ENCODE measurements at regions not wholly inside any gene's neighbourhood (a gene's known extent, or its start where the extent isn't known, plus 50 kb on each side); places are given as distances from the start of the nearest gene placed in this dataset.

DNA sequence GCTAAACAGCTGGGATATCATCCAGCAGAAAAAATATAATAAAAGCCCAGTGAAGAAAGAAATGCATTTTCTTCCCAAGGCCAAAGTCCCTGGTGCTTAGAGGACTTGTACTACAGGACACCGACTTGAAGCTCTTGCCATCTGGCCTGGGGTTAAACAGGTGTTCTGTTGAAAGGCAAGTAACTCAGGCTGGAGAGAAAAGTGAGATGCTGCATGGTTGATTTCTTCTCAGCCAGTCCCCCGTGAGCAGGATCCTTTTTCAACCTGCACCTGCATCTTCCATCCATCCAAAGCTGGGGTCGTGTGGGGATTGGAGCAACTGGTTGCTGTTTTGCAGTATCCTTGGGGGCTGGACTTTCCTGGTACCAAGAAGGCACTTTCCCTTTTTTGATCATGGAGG is 146.1 kb upstream of the RPS23 start:
- TF ChIP-seq, protein P1, sequence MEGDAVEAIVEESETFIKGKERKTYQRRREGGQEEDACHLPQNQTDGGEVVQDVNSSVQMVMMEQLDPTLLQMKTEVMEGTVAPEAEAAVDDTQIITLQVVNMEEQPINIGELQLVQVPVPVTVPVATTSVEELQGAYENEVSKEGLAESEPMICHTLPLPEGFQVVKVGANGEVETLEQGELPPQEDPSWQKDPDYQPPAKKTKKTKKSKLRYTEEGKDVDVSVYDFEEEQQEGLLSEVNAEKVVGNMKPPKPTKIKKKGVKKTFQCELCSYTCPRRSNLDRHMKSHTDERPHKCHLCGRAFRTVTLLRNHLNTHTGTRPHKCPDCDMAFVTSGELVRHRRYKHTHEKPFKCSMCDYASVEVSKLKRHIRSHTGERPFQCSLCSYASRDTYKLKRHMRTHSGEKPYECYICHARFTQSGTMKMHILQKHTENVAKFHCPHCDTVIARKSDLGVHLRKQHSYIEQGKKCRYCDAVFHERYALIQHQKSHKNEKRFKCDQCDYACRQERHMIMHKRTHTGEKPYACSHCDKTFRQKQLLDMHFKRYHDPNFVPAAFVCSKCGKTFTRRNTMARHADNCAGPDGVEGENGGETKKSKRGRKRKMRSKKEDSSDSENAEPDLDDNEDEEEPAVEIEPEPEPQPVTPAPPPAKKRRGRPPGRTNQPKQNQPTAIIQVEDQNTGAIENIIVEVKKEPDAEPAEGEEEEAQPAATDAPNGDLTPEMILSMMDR (IDR thresholded peaks at IDR 0.05; ENCODE audit: low read depth, low read length, missing input control): no peak
- no peak for TF ChIP-seq YY1 (IDR thresholded peaks at IDR 0.05)
- TF ChIP-seq GABPA (IDR thresholded peaks at IDR 0.05 in 1 of 2, conservative IDR thresholded peaks at IDR 0.05 in 1 of 2): no peak
- TF ChIP-seq TAF1 (conservative IDR thresholded peaks at IDR 0.05): no peak
- no peak for TF ChIP-seq JUND (IDR thresholded peaks at IDR 0.05)
- no peak for TF ChIP-seq HNF4G (IDR thresholded peaks at IDR 0.05)
- TF ChIP-seq SP1 (IDR thresholded peaks at IDR 0.05): no peak
- no peak for TF ChIP-seq FOXA1 (IDR thresholded peaks at IDR 0.05)
- no peak for TF ChIP-seq EGR1 (IDR thresholded peaks at IDR 0.05; ENCODE audit: low read depth in 2 of 2)
- TF ChIP-seq REST (IDR thresholded peaks at IDR 0.05): no peak
